ENCODE measurements at regions not wholly inside any gene's neighbourhood (a gene's known extent, or its start where the extent isn't known, plus 50 kb on each side); places are given as distances from the start of the nearest gene placed in this dataset.
"Not testable (repeated sequence)": the region's sequence is repeated elsewhere in the genome, so short reads cannot be mapped to it uniquely, and the experiment has no call there.

GRCh38 chr4:24195991-24196736, 306.3 kb upstream of the PPARGC1A start:
- DNase-seq: no peak

GRCh38 chr4:24192018-24192641, 302.3 kb upstream of the PPARGC1A start:
- DNase-seq: no peak

GRCh38 chr4:24190761-24191695, 301.2 kb upstream of the PPARGC1A start:
- no peak for DNase-seq

- DNase-seq: no peak
These were observed 298.6 kb upstream of the PPARGC1A start for GRCh38 chr4:24188459-24188858.

- no peak for DNase-seq
These were observed 296.6 kb upstream of the PPARGC1A start for GRCh38 chr4:24186466-24186865.

- DNase-seq: no peak
These were observed 291.2 kb upstream of the PPARGC1A start for GRCh38 chr4:24181005-24181404.

- no peak for DNase-seq
These were observed 290.7 kb upstream of the PPARGC1A start for GRCh38 chr4:24180586-24180985.

GRCh38 chr4:24179201-24179840, 289.5 kb upstream of the PPARGC1A start:
- DNase-seq: no peak

- not testable (repeated sequence) for DNase-seq
These were observed 287.6 kb upstream of the PPARGC1A start for GRCh38 chr4:24177443-24177842.

GRCh38 chr4:24175707-24176106, 285.9 kb upstream of the PPARGC1A start:
- DNase-seq: no peak

GRCh38 chr4:24174602-24175001, 284.8 kb upstream of the PPARGC1A start:
- no peak for DNase-seq

GRCh38 chr4:24172406-24172805, 282.6 kb upstream of the PPARGC1A start:
- no peak for DNase-seq

GRCh38 chr4:24169956-24170355, 280.1 kb upstream of the PPARGC1A start:
- DNase-seq: no peak

- DNase-seq: no peak
These were observed 278.8 kb upstream of the PPARGC1A start for GRCh38 chr4:24168658-24169057.

- no peak for DNase-seq
These were observed 276.7 kb upstream of the PPARGC1A start for GRCh38 chr4:24166501-24166900.

- DNase-seq: no peak
These were observed 274.9 kb upstream of the PPARGC1A start for GRCh38 chr4:24164797-24165196.

- DNase-seq: no peak
These were observed 274.3 kb upstream of the PPARGC1A start for GRCh38 chr4:24164054-24164693.

GRCh38 chr4:24163314-24163713, 273.5 kb upstream of the PPARGC1A start:
- DNase-seq: no peak

- no peak for DNase-seq
These were observed 270.5 kb upstream of the PPARGC1A start for GRCh38 chr4:24160358-24160757.

- DNase-seq: no peak
These were observed 268.2 kb upstream of the PPARGC1A start for GRCh38 chr4:24158031-24158430.

GRCh38 chr4:24150034-24150433, 260.2 kb upstream of the PPARGC1A start:
- no peak for DNase-seq

GRCh38 chr4:24146127-24146526, 256.3 kb upstream of the PPARGC1A start:
- DNase-seq: no peak

- DNase-seq: no peak
These were observed 255.7 kb upstream of the PPARGC1A start for GRCh38 chr4:24145591-24145990.
